Neutrophil (primary cell): ENCODE measurements at regions not wholly inside any gene's neighbourhood (a gene's known extent, or its start where the extent isn't known, plus 50 kb on each side); places are given as distances from the start of the nearest gene placed in this dataset.

Experiments used
- H3K27ac ChIP-seq: fragments of 200-600 bp; sonication (generic); 2 replicates; pipeline ENCODE4 v1.5.1; 2016; ENCODE audit warnings: mild to moderate bottlenecking, moderate library complexity
- H3K27me3 ChIP-seq: fragments of 200-600 bp; sonication (generic); 2 replicates; pipeline ENCODE4 v1.6.0; 2016; ENCODE audit warnings: mild to moderate bottlenecking
- H3K36me3 ChIP-seq: fragments of 200-600 bp; sonication (generic); 2 replicates; pipeline ENCODE4 v1.5.1; 2017
- H3K4me1 ChIP-seq, 2 experiments: fragments of 200-600 bp in 1 of 2; sonication (generic) in 1 of 2; 1 replicate in 1 of 2; 2 replicates in 1 of 2; pipeline versions ENCODE4 v1.5.1 to v1.6.1; 2013 to 2016; ENCODE audit warnings: low read depth in 1 of 2, low read length in 1 of 2, mild to moderate bottlenecking in 1 of 2, moderate library complexity in 1 of 2; ENCODE audit not compliant: control insufficient read depth in 1 of 2, insufficient read depth in 1 of 2
- H3K4me3 ChIP-seq, 2 experiments: fragments of 200-600 bp in 1 of 2; sonication (generic) in 1 of 2; 1 replicate in 1 of 2; 2 replicates in 1 of 2; pipeline ENCODE4 v1.5.1; 2013 to 2016; ENCODE audit warnings: low read depth in 1 of 2, low read length in 1 of 2, mild to moderate bottlenecking in 1 of 2, moderate library complexity in 1 of 2
- H3K9me3 ChIP-seq: fragments of 200-600 bp; sonication (generic); 2 replicates; pipeline ENCODE4 v1.5.1; 2016
- CTCF ChIP-seq: fragments of 200-600 bp; sonication (generic); IDR thresholded peaks from 2 replicates; pipeline ENCODE4 v1.5.1; 2016; ENCODE audit warnings: antibody characterized with exemption

GRCh38 chr13:80957019-80957655 lies 616.2 kb upstream of the SPRY2 start:
- no peaks in the 10 kb centered on the region for H3K27me3 ChIP-seq
- H3K9me3 ChIP-seq = no peaks in the 10 kb centered on the region
- no peak for TF ChIP-seq CTCF
- H3K27ac ChIP-seq = no peak overlapping the region
- no peaks in the 10 kb centered on the region for H3K4me1 ChIP-seq
- no peaks in the 10 kb centered on the region for H3K36me3 ChIP-seq
- H3K4me3 ChIP-seq = no peak overlapping the region

GRCh38 chr13:80955501-80955900 lies 614.6 kb upstream of the SPRY2 start:
- Histone ChIP-seq H3K36me3 (no peaks in the 10 kb centered on the region), H3K4me1 (no peaks in the 10 kb centered on the region), H3K9me3 (no peaks in the 10 kb centered on the region), H3K27ac (no peak overlapping the region), H3K4me3 (no peak overlapping the region), H3K27me3 (no peaks in the 10 kb centered on the region)
- TF ChIP-seq CTCF = no peak

GRCh38 chr13:80952158-80952557 lies 611.2 kb upstream of the SPRY2 start:
- Histone ChIP-seq H3K9me3 (no peaks in the 10 kb centered on the region), H3K4me1 (no peaks in the 10 kb centered on the region), H3K36me3 (no peaks in the 10 kb centered on the region), H3K27me3 (no peaks in the 10 kb centered on the region), H3K27ac (no peak overlapping the region), H3K4me3 (no peak overlapping the region)
- TF ChIP-seq CTCF = no peak

DNA sequence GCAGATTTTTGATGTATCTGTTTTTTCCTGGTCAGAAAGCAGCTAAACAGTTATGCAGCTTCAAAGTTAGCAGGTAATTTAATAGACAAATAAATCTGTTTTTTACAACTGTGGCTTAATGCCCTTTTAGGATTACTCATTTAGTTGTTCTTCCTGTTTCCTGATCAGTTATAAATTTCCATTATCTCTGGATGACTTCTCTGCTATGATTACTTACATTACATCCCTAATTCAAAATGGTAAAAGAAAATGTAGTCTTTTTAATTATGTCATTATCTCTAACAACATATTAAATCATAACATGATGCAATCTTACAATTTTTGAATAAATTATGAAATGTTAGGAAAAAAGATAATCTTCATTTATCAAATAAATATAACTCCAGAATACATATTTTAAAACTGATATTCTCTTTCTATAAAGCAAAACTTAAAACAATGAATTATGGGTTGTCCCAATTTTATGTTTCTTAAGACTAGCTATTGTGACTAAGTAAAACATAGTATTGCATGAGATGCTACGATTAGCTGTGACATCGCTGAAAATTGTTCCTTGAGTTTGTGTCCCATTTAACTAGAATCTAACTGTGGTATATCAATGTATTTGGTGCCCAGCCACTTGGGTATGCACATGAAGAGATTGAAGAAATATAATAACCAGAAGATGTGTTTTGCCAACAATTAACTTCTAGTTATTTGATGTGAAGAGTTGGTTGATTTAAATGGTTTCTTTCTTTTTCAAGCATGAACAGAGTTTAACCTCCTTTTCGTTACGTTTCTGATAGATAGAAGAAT lies 605.3 kb upstream of the SPRY2 start:
- no peak for TF ChIP-seq CTCF
- Histone ChIP-seq H3K4me3 (no peak overlapping the region), H3K9me3 (no peaks in the 10 kb centered on the region), H3K4me1 (no peaks in the 10 kb centered on the region), H3K36me3 (no peaks in the 10 kb centered on the region), H3K27me3 (no peaks in the 10 kb centered on the region), H3K27ac (no peak overlapping the region)

DNA sequence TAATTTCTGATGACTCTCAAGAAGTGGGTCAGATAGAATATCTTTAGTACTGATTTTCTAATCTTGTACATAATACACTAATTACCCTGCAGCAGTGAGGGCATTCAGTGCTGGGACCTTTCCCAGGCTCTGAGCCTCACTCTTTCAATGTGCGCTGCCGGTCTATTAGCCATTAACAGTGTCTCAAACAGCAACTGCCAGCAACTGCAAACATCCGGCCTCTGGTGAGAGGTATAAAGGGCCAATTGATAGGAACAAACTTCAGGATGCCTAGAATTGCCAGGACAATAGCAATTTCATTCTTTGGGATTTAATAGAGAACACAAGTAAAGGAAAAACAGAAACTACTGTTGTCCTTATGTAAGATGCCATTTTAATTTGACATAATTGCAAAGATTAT lies 604.4 kb upstream of the SPRY2 start:
- no peak for TF ChIP-seq CTCF

More for the DNA sequence above, 604.4 kb upstream of the SPRY2 start:
- H3K27me3 ChIP-seq = no peaks in the 10 kb centered on the region
- no peaks in the 10 kb centered on the region for H3K36me3 ChIP-seq
- no peak overlapping the region for H3K27ac ChIP-seq
- no peaks in the 10 kb centered on the region for H3K4me1 ChIP-seq
- H3K4me3 ChIP-seq = no peak overlapping the region
- H3K9me3 ChIP-seq = no peaks in the 10 kb centered on the region
